ENCODE measurements at regions not wholly inside any gene's neighbourhood (a gene's known extent, or its start where the extent isn't known, plus 50 kb on each side); places are given as distances from the start of the nearest gene placed in this dataset.

DNA sequence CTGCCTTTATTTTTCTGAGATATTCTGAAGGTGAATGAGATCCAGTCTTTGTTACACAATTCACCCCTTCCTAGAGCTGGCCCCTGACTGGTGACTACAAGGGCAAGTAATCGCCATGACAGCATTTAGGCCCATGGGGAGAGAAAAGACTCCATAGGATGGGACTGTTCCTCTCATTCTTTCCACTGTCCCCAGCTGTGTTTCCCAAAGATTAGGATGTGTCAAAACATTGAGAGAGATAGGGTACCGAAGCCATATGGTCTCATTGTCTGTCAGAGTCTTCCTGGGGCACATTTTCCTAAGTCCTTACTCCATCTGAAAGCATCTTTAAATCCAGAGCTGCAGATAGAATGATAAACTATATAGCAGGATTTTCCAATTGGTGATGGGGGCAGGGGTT is 423.5 kb downstream of the OMA1 start:
- DNase-seq = no peak

DNA sequence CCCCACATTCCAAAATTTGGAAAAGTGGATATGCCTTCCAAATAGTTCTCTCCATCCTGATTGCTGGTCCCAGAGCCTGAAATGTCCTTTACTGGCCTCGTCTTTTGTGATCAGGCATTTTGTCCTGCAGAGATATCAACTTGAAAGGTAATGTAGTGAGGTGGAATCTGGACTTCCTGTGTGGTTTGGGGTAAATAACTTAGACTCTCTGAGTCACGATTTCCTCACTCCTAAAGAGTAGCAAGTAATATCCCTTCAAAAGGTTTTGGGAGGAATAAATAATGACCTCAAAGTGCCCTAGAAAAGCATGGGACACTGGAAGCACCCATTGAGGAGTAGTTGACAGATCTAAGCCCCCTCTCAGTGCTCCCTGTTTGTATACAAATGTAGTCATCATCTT is 426.6 kb downstream of the OMA1 start:
- DNase-seq = no peak

DNA sequence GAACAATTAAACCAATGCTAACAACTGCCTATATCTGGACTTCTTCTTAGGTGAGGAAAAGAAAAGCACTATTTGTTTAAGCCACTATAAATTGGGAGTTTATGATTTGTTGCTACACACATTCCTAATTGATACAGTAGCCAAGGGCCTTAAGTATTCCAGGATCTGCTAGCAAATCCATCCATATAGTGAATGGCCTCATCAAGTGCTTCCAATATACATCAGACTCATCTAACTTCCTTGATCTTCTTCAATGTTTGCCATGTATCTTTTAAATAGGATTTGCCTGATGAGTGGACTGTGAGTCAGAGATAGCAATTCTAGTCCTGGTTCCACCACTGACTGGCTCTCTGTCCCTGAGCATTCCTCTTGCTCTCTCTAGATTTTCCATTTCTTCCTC is 430.2 kb downstream of the OMA1 start:
- no peak for DNase-seq

DNA sequence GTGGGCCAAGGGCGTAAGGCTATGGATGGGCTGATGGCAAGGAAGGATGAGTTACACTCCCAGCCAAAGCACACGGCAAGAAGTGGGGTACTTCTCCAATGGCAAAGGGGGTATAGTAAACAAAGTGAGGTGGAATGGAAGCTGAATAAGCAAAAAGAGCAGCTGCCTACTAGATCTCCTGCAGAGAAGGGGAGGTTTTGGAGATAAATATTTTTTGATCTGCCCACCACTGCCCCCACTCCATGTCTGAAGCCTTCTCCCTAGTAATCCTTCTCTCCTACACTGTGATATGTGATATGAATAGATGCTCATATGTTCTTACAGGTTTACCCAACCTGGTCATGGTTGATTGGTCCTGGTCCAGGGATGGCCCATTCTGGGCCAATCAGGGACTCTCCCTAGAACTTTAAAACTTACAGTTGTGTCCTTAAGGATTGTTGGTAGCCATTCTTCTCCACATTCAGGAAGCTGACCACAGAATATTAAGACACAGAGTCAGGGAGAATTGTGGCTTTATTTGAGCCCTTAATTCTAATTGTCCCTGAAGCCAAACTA is 436.8 kb downstream of the OMA1 start:
- DNase-seq = no peak

DNA sequence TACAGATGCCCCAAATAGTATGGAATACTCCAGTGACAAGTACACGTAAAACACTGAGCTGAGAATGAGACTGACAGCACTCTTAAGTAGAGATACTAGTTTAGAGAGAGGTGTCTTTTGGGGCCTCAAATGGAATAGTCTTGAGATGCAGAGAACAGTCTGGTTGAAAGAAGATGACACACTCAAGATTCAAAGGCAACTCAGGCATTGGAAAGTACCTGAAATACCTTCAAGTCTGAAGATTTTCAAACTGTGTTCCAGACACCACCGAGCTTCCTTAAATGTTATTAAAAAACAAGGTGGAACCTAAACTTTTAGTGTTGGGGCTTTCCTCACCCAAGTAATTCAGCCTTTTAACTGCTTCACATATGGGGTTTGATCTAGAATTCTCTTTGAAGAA is 437.7 kb downstream of the OMA1 start:
- DNase-seq = no peak

DNA sequence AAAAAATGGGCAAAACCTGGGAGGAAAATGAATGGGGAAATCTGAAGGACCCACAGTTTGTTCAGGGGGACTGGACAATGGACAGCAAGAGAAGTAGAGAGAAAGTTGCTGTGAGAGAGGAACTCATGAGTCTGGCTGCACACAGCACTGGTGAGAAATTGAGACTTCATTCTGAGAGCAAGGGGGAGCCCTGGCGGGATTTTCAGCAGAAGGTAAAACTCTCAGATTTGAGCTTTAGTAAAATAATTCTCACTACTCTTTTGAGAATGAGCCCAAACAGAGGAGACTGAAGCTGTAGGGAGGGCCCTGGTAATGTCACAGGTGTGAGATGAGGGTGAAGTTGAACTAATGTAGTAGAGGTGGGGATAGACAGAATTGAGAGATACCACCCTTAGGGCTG is 438.6 kb downstream of the OMA1 start:
- no peak for DNase-seq

DNA sequence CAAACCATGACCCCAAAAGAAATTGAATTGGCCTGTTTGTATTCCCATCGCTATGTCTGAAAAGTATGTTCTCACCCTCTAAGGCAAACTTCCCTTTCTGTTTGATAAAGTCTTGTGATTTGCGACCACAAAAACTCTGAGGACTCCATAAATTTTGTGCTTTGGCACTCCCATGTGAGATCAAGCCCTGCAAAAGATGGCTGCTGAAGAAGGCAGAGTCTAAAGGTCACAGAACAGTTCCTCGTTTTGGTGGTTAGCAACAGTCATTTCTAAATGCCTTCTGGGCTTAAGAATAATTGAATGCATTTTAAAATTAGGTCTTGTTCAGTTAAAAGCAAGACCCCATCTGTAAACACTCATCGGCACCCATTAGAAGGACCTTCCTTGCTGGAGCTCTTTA is 441.6 kb downstream of the OMA1 start:
- DNase-seq = no peak

DNA sequence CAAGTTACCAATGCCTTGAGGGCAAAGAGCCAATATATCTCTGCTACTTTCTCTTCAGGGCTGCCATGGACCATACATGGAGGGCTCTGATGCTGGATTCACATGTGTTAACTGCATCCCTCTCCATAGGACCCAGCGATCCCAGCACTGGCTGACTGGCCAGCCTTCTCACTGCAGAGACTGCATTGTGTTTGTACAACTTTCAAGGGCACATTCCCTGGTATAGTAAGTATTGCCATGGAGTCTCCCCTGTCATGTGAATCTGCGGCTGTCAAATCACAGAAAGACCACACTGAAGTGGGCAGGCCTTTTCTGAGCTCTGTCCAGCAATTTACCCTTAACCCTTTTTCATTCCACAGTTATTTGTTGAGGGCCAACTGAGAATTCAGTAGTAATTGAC is 449.8 kb downstream of the OMA1 start:
- DNase-seq = no peak

DNA sequence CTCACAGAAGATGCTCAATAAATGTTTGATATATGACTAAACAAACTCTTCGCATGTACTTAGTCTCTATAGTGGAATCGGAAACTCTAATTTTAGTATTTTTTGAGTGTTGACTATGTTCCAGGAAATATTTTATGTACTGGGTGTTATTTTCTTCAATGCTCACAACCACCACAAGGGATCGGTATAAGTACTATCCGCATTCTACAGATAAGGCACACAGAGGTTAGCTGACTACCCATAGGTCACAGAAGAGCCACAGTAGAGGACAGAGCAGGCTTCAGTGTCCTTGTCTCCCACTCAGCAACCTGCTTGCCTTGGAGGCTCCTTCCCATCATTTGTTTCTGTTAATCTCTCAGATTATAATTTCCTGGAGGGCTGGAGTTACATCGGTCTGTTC is 451.3 kb downstream of the OMA1 start:
- no peak for DNase-seq

DNA sequence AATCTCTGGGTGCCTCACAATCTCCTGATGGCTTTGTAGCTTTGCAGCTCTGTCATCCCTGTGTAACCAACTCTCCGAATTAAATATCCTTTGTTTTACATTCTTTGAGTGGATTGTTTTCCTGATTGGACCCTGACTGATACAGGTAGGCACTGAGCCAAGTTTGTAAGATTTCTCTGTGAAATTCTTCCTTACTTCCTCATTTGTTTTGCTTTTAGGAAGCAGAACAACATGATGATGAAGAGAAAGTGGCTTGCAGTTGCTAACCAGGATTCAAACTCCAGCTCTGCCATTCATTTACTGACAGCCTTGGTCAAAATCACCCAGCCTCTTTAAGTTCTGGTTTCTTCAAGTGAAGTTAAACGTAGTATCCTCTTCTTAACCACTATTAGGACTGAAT is 452.3 kb downstream of the OMA1 start:
- no peak for DNase-seq

DNA sequence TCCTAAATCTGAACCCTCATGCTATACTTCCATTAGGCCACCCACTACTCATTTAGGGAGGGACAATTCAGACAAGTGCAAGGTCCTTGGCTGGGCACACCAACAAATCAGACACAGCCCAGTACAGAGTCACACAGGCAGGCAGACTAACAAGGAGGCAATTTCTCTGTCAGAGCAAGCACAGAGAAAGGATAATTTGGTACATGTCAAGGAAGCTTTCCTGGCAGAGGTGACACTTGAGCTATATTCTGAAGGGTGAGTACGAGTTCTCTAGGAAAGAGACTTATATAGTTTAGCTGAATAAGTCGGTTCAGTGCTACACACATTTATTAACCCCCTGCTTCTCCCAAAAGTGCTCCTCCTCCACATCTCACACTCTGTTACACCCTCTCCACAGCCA is 455.9 kb downstream of the OMA1 start:
- DNase-seq = no peak

DNA sequence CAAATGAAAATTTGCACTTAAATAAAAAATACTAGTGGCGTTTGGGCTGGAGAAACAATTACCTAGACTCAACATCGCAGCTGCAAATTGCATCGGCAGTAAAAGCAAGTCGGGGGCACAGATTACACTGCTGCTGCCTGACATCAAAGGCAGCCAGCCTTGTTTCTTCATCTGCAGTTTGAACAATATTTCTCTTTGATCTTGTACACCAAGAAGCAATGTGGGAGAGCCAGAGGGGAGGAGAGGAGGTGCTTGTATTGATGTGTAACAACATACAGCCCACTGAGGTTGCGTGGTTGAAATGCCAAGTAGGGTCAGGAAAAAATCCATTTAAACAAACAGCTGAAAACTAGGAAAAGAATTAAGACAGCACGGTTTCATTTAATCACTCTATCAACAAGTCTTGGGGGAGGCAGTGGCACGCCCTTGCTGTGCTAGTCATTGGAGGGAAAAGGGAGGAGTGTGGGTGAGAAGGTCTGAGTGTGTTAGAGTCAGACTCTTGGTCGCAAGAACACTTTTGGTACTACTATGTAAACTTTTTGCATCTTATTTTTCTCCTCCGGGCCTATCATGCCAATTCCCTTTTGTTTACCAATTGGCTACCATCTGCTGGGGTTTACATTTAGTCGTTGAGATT is 456.5 kb downstream of the OMA1 start:
- DNase-seq = no peak

DNA sequence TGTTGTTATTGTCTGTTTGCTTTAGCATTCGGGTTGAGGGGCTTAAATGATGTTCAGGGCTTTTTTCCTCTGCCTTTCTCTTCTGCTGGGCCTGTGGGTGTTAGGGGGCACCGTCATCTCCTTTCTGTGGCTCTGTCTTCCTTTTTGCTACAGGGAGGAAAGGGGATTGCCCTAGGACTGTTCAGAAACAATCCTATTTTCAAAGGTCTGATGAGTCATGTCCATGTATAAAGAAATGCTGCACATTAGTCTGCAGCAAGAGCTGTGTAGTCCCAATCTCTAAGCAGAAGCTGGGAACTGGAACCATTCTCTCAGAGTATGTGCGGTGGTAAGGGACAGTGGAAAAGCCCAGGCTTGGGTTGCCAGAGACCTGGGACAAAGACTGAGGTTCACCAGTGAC is 462.3 kb downstream of the OMA1 start:
- DNase-seq = no peak

DNA sequence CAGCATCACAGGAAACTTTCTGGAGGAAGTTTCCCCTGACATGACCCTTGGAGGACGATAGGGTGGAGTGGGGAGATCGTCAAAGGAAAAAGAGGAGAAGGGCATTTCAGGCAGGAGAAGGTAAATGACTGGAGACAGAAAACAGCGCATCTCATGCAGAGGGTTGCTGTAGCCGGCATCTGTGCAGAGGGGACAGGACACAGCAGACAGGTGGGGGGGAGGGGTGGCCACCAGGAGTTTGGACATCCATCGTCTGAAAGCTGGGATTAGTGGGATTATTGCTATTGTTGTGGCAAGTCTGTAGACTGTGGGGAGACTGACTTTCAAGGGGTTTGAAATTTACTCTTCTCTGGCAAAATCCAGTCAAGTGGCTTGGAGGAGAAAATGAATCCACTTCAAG is 463.9 kb downstream of the OMA1 start:
- no peak for DNase-seq

DNA sequence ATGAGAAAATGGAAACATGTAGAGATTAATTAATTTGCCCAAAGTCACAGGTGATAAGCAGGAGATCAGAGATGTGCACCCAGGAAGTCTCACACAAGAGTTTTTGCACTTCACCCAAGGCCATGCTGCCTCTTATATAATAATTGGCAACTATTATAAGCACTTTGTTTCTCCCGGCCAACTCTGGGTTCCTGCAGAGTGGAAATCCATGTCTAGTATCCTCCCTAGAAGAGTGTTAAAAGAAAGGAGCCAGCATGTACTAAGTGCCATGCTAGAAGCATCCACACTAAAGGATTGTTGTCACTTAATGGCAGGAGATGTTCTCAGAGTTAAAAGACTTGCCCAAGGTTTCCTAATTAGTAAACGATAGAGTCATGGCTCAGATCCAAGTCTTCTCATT is 470.3 kb downstream of the OMA1 start:
- no peak for DNase-seq

DNA sequence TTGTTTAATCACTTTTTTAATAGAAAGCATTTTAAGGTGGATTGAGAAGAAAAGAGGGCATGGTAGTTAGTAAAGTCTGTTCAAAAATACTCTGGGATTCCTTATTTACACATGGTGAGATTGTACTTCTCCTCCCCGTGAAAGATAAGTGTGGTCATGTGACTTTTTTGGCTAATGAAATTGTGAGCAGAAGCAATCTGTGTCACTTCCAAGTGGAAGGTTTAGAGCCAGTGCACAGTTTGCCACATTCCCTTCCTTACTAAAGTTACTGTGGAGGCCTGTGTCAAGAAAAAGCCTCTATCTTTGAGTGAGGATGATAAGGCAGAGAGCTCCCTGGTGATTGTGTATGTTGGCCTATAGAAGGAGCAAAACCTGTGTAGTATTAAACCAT is 471.3 kb downstream of the OMA1 start:
- no peak for DNase-seq

DNA sequence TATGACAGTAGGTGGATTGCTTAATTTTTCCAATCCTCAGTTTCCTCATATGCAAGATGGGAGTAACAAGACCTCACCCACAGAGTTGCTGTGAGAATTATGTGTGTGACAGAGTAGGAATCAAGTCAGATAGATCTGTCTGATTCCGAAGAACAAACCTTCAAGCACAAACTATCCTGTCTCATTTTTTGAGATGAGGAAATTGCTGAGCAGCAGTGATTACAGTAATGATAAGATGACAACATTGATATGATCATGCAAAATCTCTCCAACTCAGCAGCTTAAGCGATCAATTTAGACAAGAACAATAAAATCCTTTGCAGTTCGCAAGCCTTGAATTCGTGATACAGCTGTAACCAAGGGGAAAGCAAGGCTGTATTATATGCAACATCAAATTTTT is 474.1 kb downstream of the OMA1 start:
- DNase-seq = no peak

DNA sequence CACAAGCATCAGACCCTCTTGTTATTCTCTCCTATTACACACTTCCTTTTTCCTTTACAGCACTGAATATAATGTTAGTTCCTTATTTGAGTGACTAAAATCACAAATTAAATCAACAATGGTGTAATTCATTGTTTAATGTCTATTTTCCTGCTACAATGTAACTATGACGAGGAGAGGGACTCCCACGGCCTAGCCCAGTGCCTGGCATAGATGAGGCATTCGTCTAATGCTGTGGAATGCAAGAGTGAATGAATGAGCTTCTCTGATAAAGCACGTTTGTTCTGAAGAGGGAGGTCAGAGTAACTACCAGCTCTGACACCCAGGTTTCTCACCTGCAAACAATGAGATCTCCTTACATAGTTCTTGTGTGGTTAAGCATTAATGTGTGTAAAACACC is 479.4 kb downstream of the OMA1 start:
- DNase-seq = no peak

DNA sequence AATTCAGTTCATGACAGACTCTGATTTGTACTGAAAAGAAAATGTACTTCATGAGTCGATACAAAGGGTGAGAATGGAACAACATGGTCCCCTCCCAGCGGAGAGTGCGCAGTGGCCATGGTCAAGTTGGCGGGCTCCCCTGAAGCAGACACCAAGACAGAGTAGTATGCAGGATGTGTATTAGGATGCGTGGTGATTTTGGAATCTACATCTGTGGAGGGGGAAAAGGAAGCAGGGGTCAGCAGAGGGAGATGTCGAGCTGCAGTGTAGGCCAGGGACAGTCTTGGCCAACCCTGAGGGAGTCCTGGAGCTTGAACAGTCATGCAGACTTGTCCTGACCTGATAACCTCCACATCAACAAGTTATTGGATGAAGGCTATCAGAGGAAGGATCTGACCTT is 481.0 kb downstream of the OMA1 start:
- DNase-seq = no peak

DNA sequence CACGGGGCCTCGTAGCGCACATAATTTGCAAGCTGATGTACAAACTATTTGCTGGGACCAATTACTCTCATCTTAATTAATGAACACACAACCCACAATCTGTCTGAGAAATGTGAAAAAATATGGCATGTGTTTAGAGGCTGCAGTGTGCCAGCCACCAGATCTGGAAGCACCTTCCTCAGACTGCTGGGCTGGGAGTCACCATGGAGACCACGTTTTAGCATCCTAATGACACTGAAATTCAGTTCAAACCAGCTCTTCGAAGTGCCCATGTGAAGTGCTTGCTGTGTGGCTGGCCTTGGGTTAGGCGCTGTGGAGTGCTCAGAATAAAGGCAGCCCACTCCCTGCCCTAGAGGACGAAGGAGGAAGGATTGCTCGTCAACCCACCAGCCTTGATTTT is 482.4 kb downstream of the OMA1 start:
- no peak for DNase-seq

DNA sequence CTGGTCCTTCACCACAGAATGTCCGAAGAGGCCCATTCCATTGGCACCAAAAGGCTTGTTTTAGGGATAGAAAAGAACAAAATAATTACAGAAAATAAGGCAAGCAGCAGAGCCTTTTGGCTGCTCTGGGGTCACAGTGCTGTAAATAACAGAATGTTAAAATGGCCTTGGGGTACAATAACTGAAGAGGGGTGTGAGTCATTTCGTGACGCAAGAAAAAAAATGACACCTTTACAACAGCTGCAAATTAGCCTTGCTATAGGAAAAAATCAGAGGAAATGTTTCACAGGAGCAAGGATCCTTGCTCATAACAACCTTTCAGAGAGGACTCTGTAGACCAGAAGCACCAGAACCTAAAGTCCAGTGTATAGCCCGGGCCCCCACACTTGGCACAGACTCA is 483.4 kb downstream of the OMA1 start:
- DNase-seq = no peak

DNA sequence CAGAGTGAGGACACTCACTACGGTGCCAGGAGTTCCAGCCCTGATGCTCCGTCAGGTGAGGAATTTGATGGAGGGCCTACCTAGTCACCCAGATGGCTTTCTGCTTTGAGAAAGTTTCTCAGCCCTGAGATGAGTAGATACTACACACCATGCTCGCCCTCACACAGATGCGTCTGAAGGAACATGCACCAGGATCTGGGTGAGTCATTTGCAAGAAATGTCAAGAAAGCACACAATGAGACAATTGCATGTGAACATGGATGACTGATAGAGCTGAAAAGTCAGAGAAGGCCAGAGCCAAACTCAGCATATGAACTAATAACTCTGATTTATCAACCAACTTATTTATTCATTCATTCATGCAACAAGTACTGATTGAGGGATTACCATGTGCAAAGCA is 483.9 kb downstream of the OMA1 start:
- DNase-seq = no peak

DNA sequence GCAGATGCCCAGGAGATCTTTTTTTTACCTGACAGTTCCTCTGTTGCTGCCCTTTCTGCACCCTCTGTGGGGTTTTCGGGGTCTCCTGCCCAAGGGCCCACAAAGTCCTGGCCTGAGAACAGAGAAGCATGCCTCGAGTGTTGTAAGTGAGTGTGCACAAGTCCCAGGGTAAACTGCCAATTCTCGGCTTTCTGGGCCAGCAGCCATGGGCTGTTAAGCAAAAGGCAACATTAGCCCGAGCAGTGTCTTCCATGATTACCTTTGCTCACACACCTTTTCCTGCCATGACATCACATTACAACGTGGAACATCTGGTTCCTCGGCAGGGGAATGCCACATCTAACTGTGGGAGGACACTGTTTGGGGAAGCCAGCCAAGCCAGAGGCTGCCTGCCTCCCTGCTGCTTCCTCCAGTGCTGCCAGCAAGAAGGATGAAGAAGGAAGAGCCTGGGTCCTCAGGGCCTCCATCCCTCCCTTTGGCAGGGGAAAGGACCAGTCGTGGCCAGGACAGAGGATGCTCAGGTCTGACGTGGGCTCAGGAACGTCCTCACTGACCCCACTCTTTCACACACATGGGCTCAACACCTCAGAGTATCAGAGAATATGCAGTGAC is 485.9 kb downstream of the OMA1 start:
- DNase-seq = no peak

DNA sequence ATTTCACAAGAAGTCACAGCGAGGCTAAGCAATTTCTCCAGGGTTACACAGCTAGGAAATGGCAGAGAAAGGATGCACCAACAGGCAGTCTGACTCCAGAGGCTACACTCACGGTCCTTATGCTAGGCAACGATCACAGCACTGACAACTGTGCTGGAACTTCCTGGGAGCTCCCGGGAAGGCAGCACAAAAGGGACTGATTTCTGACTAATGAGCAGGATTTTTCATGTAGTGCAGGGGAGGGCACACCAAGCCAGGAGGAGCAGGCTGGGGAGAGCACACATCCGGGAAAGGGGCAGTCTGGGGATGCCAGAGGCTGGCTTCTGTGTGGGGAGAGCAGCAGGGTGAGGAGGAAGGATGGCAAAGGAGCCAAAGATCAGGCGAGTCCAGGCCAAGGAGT is 486.7 kb downstream of the OMA1 start:
- DNase-seq = no peak

DNA sequence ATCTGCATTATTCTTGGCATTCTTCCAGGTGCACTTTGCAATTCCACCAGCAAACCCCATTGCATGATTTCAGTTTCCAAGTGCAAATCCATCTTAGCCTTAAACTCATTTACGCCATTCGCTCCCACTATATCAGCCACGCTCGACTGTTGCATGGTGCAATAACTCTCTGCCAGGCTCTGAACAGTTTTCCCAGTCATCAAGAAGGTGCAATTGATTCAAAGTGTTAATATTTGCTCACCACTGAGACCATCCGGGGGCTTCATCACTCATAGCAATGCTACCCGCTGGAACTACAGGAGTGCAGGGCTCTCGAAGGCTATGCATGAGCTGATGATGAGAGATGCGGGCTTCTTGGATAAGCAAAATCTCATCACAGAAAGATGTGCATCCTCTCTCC is 488.2 kb downstream of the OMA1 start:
- DNase-seq = no peak
